PC-9 (cell line): ENCODE measurements at regions not wholly inside any gene's neighbourhood (a gene's known extent, or its start where the extent isn't known, plus 50 kb on each side); places are given as distances from the start of the nearest gene placed in this dataset.
"Not testable (repeated sequence)": the region's sequence is repeated elsewhere in the genome, so short reads cannot be mapped to it uniquely, and the experiment has no call there.

ENCODE experiments used
- BruUV-seq: library from RNA; stranded (reverse); fragments of 400-500 nt; replicated peaks from 2 replicates; lab custom pipeline; 2021; lab: Mats Ljungman, UMichigan
- CTCF ChIA-PET: fragments of 300-600 bp; sonication (Branson Sonifier 250); formaldehyde crosslinking; loops from one replicate; lab custom pipeline; 2022; ENCODE audit warnings: antibody characterized with exemption; lab: Charles Lee
- POLR2A ChIA-PET: fragments of 300-600 bp; sonication (Branson Sonifier 250); formaldehyde crosslinking; loops from one replicate; lab custom pipeline; 2022; ENCODE audit warnings: antibody characterized with exemption; ENCODE audit not compliant: unreplicated experiment; lab: Charles Lee
- DNase-seq, 2 experiments: peaks; one replicate each; pipeline versions ENCODE4 v3.0.0 to v3.0.0-alpha.2; 2015 to 2022; ENCODE audit warnings: mixed read lengths in 1 of 2
- H2AFZ ChIP-seq: fragments of 200-600 bp; sonication (generic); 2 replicates; pipeline ENCODE4 v1.8.1; 2017; ENCODE audit warnings: antibody characterized with exemption
- H3F3A ChIP-seq: fragments of 200-600 bp; sonication (generic); 2 replicates; pipeline ENCODE4 v1.8.1; 2017; ENCODE audit warnings: antibody characterized with exemption, mild to moderate bottlenecking, low read depth; ENCODE audit not compliant: insufficient read depth
- H3K27ac ChIP-seq: fragments of 200-600 bp; sonication (generic); 2 replicates; pipeline ENCODE4 v1.6.1; 2016; ENCODE audit warnings: mixed run types
- H3K27me3 ChIP-seq: fragments of 200-600 bp; sonication (generic); 2 replicates; pipeline ENCODE4 v1.6.1; 2016; ENCODE audit warnings: low read depth, mixed run types; ENCODE audit not compliant: insufficient read depth
- H3K36me3 ChIP-seq: fragments of 200-600 bp; sonication (generic); 2 replicates; pipeline ENCODE4 v1.6.1; 2016; ENCODE audit warnings: low read depth, mixed run types
- H3K4me1 ChIP-seq: fragments of 200-600 bp; sonication (generic); replicated peaks from 2 replicates; pipeline ENCODE4 v1.6.1; 2016; ENCODE audit warnings: mixed run types; ENCODE audit not compliant: insufficient read depth
- H3K4me2 ChIP-seq: fragments of 200-600 bp; sonication (generic); 2 replicates; pipeline ENCODE4 v1.6.1; 2017; ENCODE audit warnings: mixed run types
- H3K4me3 ChIP-seq: fragments of 200-600 bp; sonication (generic); 2 replicates; pipeline ENCODE4 v1.6.1; 2016; ENCODE audit warnings: mixed run types
- H3K79me2 ChIP-seq: fragments of 200-600 bp; sonication (generic); 2 replicates; pipeline ENCODE4 v1.6.1; 2017; ENCODE audit warnings: low read depth, mixed run types
- H3K9me2 ChIP-seq: fragments of 200-600 bp; sonication (generic); 2 replicates; pipeline ENCODE4 v1.8.1; 2017; ENCODE audit warnings: mild to moderate bottlenecking; ENCODE audit not compliant: insufficient read depth
- H3K9me3 ChIP-seq: fragments of 200-600 bp; sonication (generic); 2 replicates; pipeline ENCODE4 v1.8.1; 2016; ENCODE audit warnings: low read depth; ENCODE audit not compliant: insufficient read depth
- H4K20me1 ChIP-seq: fragments of 200-600 bp; sonication (generic); 2 replicates; pipeline ENCODE4 v1.8.1; 2017; ENCODE audit not compliant: insufficient read depth
- EZH2 ChIP-seq: fragments of 200-600 bp; sonication (generic); IDR thresholded peaks from 2 replicates; pipeline ENCODE4 v1.8.0; 2017; ENCODE audit warnings: antibody characterized with exemption, low read depth
- intact Hi-C: fragments of 100-400 bp; cut with micrococcal nuclease; formaldehyde crosslinking; loops from one replicate; pipeline ENCODE4 v1.10.0; 2022; ENCODE audit not compliant: unreplicated experiment
- TF ChIP-seq, protein P1 (sequence below): fragments of 200-600 bp; sonication (generic); conservative IDR thresholded peaks from 2 replicates; pipeline ENCODE4 v1.6.1; 2017; ENCODE audit warnings: mixed run types, antibody characterized with exemption, mild to moderate bottlenecking, moderate library complexity

DNA sequence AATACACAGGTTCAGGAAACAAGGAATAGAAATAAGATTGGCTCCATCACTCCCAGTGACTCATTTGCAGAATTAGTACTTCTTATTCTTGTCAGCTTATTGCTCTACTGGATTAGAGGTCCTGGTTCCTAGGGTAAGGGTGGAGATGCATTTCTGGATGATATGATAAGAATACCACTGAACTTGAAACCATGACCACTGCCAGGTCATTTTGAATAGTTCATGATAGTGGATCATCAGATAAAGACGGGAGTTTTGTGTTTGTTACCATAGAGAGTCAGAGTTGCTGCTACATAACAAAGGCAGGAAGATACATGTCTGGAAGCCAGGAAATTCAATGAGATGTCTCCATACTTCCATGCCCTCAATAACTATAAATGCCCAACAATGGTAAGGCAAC lies 109.2 kb upstream of the FAT1 start:
- Histone ChIP-seq H3K36me3 (no peaks in the 10 kb centered on the region), H3K27me3 (no peaks in the 10 kb centered on the region), H3K27ac (no peak overlapping the region), H2AFZ (no peak overlapping the region), H3K79me2 (no peaks in the 10 kb centered on the region), H3K4me1 (peaks cover 15% of the 10 kb centered on the region), H3K9me2 (no peaks in the 10 kb centered on the region), H4K20me1 (no peaks in the 10 kb centered on the region), H3K4me2 (no peak overlapping the region), H3K4me3 (no peak overlapping the region), H3K9me3 (no peaks in the 10 kb centered on the region), H3F3A (peaks cover 6% of the 10 kb centered on the region)
- ChIA-PET CTCF (no interaction called here), POLR2A (no interaction called here)
- TF ChIP-seq EZH2: no peak
- TF ChIP-seq, protein P1, sequence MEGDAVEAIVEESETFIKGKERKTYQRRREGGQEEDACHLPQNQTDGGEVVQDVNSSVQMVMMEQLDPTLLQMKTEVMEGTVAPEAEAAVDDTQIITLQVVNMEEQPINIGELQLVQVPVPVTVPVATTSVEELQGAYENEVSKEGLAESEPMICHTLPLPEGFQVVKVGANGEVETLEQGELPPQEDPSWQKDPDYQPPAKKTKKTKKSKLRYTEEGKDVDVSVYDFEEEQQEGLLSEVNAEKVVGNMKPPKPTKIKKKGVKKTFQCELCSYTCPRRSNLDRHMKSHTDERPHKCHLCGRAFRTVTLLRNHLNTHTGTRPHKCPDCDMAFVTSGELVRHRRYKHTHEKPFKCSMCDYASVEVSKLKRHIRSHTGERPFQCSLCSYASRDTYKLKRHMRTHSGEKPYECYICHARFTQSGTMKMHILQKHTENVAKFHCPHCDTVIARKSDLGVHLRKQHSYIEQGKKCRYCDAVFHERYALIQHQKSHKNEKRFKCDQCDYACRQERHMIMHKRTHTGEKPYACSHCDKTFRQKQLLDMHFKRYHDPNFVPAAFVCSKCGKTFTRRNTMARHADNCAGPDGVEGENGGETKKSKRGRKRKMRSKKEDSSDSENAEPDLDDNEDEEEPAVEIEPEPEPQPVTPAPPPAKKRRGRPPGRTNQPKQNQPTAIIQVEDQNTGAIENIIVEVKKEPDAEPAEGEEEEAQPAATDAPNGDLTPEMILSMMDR: no peak
- intact Hi-C loops: loop anchor here (5.0 kb wide), 1 partner anchor 66 kb away; no protein-coding TSS in a partner anchor
- no peak for DNase-seq
- BruUV-seq: no TSS peak

DNA sequence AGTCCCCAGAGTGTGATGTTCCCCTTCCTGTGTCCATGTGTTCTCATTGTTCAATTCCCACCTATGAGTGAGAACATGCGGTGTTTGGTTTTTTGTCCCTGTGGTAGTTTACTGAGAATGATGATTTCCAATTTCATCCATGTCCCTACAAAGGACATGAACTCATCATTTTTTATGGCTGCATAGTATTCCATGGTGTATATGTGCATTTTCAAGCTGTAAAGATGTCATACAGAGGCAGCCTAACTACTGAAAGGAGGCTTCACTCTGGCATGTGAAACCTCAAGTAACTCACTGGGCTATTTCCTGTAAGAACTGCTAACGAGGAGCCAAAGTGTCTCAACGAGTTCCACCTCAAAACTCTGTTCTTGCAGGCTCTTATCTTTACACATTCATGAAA lies 113.8 kb upstream of the FAT1 start:
- H3K27ac ChIP-seq, H3K4me2 ChIP-seq, CTCF ChIA-PET, H4K20me1 ChIP-seq, H2AFZ ChIP-seq, H3K9me3 ChIP-seq, H3K4me1 ChIP-seq, H3K79me2 ChIP-seq, H3K4me3 ChIP-seq, H3F3A ChIP-seq, H3K9me2 ChIP-seq, POLR2A ChIA-PET, BruUV-seq, DNase-seq, H3K36me3 ChIP-seq, intact Hi-C loops, H3K27me3 ChIP-seq: not testable (repeated sequence)

DNA sequence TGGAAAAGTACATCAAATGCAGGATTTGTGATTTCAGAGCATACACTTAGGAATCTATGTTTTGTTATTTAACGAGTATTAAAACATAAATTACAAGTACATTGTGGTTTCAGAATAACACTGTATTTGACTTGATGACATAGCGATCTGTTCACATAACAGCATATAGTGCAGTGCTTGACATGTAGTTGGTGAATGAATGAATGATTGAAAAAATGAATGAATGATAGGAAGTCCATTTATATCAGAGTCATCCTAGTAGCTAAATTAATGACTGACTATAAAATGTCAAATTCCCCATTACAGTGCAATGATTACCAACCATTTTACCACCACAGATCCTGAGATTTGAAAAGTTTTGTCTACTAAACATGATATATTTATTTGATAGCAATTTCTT lies 114.6 kb upstream of the FAT1 start:
- no peak overlapping the region for H2AFZ ChIP-seq
- no peaks in the 10 kb centered on the region for H3K9me3 ChIP-seq
- peaks cover 9% of the 10 kb centered on the region; the same call in 1 of the 2 replicates for H3K4me1 ChIP-seq
- H3F3A ChIP-seq: no peaks in the 10 kb centered on the region
- no peaks in the 10 kb centered on the region for H3K27me3 ChIP-seq
- ChIA-PET POLR2A (no interaction called here), CTCF (no interaction called here)
- TF ChIP-seq, protein P1: no peak
- no peak for TF ChIP-seq EZH2
- H3K4me2 ChIP-seq: no peak overlapping the region
- no peak overlapping the region for H3K27ac ChIP-seq
- H3K4me3 ChIP-seq: no peak overlapping the region
- no peaks in the 10 kb centered on the region for H3K79me2 ChIP-seq
- H3K36me3 ChIP-seq: no peaks in the 10 kb centered on the region
- intact Hi-C loops: no loop called here
- no peaks in the 10 kb centered on the region for H3K9me2 ChIP-seq
- DNase-seq: no peak
- no TSS peak for BruUV-seq
- no peaks in the 10 kb centered on the region for H4K20me1 ChIP-seq
